T-helper 1 cell (primary cell): ENCODE measurements at regions not wholly inside any gene's neighbourhood (a gene's known extent, or its start where the extent isn't known, plus 50 kb on each side); places are given as distances from the start of the nearest gene placed in this dataset.
"Not testable (repeated sequence)": the region's sequence is repeated elsewhere in the genome, so short reads cannot be mapped to it uniquely, and the experiment has no call there.

ENCODE experiments used
- DNase-seq, 5 donors: peaks; one replicate each; pipeline ENCODE4 v3.0.0-alpha.2; 2012 to 2020

DNA sequence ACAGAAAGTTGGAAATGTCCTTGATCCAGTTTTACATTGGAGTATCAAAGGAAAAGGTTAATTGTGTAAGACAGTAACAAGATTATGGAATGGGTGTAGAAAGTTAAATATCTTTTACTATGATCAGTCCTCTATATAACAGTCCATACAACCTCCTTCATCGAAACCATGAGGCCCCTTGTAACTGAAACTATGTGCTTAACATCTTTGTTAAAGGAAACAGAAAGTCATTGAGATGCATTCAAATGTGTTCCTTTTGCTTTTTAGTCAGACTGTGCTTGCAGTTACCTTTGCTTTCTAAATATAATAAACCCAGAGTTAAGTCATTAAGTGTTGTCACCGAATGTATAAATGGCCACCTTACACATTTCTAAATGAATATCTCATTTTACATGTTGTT, 1298.5 kb downstream of the ROBO2 start:
- no peak for DNase-seq

- DNase-seq: no peak
Measured at GRCh38 chr3:78343221-78343620, 1303.3 kb downstream of the ROBO2 start.

GRCh38 chr3:78344267-78344666, 1304.4 kb downstream of the ROBO2 start:
- not testable (repeated sequence) for DNase-seq

DNA sequence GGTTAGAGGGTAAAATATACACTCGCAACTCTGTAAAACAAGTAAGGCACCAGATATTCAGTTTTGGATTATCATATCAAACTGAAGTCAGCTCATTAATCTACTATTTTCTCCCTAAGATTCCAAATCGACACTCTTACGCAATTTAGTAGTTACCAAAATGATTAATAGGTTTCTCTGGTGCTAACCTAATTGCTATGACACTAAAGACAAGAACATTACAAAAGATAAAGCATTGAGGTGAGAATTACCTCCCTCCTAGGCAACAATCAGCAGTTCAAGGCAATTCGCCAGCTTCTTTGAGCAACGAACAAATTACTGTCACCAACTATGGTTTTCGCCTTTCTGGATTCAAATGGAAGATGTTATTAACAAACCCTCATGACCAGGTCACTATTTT, 1305.0 kb downstream of the ROBO2 start:
- DNase-seq: no peak

- DNase-seq: no peak
Measured at GRCh38 chr3:78347176-78347575, 1307.3 kb downstream of the ROBO2 start.

DNA sequence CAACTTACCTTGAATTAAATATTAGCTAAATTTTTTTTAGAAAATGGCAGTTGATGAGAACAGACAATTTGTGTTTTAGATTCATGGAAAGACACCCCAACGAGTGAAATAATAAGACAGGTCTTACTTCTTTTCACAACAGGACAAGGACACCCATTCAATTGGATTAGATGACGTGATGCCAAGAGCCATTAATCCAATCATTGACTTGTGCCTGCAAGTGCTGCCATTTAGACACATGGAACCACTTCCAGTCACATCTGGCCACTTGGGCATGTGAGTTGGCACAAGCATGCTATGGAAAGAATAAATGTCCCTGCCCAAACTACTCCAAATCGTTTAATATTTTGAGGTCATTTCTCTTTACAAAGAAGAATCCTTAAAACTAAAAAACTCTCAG, 1308.8 kb downstream of the ROBO2 start:
- no peak for DNase-seq

DNA sequence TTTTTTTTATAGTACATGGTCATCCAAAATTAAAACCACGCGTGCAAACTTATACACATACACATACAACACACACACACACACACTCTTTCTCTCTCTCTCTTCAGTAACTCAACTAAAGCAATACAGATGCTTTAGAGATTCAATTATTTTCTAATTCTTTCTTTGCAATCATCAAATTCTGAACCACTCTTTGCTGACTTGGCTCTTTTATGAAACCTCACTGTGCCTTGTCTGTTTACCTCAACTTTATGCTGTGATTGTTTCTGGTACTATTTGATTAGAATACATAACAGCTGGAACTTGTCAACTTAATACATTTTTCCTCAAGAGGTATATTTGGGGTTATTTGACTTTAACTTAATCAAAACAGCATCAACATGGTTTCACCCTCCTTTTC, 1309.7 kb downstream of the ROBO2 start:
- no peak for DNase-seq

- DNase-seq: no peak
Measured at GRCh38 chr3:78351334-78351733, 1311.4 kb downstream of the ROBO2 start.

DNA sequence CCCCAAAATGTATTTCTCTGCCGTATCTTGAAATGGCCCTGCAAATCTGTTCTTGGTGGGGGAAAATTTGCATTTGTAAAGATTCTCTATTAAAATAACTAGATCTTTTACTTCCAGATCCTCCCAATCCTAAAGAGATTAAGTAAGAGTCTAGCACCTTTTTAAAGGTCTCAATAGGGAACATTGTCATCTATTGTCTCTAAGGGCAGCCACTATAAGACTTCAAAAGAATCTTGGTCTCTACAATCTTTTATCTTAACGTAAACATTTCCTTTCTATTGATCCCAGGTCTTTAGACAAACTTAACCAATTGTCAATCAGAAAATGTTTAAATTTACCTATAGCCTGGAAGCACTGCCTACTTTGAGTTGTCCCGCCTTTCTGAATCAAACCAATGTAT, 1313.3 kb downstream of the ROBO2 start:
- no peak for DNase-seq

DNA sequence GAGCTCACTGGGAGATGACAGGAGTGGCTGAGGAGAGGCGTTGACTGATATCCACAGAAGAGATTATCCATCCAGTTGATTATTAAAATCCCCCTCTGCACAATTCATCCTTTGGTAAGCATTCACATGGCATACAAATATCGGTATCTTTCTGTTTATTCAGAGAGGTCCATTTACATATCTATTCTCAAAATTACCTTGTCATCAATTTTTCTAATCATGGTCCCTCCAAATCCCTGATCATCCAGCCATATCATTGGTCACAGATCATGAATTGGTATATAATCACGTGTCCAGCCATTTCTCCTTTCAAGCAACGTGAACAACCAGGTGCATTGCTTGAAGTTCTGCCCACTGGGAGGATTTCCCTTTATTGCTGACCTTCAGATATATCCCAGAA, 1321.0 kb downstream of the ROBO2 start:
- no peak for DNase-seq

DNA sequence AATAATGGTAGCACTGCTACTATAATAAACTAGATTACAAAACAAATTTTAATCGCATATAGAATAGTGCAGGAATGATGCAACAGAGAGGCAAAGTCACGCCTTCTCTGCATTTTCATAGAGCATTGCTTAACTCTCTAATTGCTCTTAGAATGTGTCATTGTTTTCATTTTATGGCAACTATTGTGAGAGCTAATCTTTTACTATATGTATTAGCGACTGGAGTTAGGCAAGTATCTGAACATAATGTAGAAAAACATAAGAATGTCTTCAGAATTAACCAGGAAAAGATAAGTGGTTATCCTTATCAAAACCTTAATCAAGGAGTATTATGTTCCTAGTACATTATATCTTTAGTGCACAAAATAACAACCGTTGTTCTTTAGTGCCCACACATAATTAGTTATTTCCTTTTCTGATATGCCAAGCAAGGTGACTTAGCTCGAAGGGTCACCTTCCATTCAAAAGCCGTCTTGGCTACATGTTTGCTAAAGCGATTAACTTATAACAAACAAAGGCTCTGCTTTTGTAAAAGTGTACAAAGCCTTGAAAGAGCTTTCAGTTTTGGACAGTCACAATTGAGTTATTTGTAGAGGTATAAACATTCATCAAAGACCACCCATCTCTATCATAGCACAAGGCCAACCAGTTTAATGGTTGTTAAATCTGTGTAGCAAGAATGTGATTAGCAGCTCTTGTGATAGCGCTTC, 1328.9 kb downstream of the ROBO2 start:
- DNase-seq: no peak

DNA sequence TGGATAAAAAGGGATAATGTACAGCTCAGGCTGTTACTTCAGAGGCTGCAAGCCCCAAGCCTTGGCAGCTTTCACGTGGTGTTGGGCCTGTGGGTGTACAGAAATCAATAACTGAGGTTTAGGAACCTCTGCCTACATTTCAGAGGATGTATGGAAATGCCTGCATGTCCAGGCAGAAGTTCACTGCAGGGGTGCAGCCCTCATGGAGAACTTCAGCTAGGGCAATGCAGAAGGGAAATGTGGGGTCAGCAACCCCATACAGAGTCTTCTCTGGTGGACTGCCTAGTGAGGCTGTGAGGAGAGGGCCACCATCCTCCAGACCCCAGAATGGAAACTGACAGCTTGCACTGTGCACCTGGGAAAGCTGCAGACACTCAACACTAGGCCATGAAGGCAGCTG, 1350.3 kb downstream of the ROBO2 start:
- DNase-seq: no peak

- DNase-seq: no peak
Measured at GRCh38 chr3:78398401-78398800, 1358.5 kb downstream of the ROBO2 start.

- no peak for DNase-seq
Measured at GRCh38 chr3:78402720-78403119, 1362.8 kb downstream of the ROBO2 start.

- no peak for DNase-seq
Measured at GRCh38 chr3:78405745-78406144, 1362.1 kb downstream of the ROBO1 start.

- DNase-seq: no peak
Measured at GRCh38 chr3:78406396-78406795, 1361.4 kb downstream of the ROBO1 start.

DNA sequence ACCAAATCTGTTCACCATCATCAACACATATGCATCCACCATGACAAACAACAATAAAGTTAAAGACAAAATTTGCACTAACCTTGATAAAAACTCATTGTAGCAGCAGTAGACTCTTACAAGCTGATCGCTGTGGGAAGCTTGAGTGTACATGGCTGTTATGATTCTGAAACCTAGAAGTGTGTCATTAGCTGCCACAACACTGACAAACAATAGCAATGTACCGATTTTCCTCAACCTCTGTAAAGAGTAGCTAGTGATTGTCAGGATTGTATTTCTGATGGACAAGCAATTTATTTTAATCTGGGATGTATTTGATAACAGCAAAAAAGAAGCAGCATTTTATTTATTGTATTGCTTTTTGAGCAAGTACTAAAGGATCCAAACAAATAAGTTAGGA, 1357.7 kb downstream of the ROBO1 start:
- DNase-seq: no peak

DNA sequence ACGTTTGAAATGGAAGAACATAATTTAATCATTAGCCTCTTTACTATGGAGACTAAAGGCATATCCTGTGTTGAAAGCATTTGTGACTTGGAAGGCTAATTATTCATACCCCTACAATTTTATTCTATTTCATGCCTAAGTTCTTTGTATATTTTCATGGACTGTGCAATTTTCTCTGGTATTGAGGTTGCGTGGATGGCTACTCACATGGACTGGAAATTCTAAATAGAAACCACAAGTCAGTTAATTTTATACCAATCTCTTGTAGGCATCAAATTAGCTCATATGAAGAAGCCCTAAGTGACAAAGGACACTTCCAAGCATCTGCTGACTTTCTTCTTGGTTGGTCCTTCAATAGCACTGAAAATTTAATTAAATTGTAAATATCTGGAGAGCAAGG, 1353.5 kb downstream of the ROBO1 start:
- DNase-seq: no peak

DNA sequence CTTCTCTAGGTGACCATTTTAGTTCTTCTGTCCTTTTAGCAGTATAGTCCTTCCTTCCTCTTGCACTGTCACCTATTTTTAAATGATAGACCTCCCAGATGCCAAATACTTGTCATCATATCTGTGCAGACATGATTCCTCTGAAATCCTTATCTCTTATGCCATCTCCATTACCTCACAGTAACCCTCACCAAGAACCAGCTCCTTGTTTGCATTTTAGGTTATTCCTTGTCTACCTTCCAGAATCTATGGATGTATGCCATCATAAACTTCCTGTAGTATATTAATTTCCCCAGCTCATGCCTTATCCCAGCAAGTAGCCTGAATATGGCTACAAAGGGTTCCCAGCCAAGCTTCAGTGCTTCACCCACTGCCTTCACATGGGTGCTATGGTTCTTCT, 1347.2 kb downstream of the ROBO1 start:
- DNase-seq: no peak

DNA sequence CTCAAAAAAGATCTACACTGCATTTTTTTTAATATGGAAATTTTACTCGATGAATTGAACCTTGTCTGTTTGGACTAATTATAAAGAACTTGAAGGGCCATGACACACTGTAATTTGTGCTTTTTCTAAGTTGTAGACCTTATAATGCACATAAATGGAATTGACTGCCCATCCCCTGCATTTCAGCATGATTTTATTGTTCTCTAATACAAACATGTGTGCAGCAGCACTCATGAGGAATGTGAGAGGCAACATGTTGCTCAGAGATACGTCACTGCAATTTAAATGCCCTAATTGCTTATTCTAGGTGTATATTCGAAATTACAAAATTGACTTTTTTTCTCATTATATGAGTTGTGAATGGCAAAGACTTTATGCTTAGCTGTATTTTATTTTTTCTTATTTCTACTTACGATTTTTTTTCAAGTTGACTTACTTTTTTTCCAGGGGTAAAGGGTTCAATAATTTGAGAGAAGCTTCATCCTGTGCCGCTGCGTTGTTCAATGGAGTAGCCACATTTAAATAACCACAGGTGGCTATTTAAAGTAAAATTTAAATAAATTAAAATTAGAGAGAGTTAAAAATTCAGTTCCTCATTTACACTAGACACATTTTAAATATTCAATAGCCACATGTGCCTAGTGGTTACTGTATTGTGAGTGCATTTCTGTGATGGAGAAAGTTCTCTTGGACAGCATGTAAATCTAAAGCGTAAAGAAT, 1346.4 kb downstream of the ROBO1 start:
- DNase-seq: no peak

GRCh38 chr3:78424656-78425055, 1343.1 kb downstream of the ROBO1 start:
- DNase-seq: no peak

DNA sequence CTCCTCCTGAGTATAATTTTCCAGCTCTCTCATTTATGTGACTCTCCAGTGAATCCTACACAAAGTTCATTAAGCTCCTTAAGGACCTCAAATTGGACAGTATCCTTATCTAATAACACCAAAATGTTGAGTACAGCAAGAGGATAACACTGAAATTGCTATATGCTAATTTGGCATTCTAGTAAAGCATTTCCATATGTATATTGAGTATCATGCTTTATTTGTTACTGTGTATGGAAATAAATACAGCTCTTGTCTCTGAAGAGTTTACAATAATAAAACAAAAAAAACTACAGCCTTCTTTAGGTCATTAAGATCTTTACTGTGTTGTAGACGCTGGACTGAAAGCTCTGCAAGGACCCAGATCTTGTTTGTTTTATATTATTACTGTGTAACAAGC, 1341.3 kb downstream of the ROBO1 start:
- DNase-seq: no peak

- no peak for DNase-seq
Measured at GRCh38 chr3:78427303-78427702, 1340.5 kb downstream of the ROBO1 start.

- no peak for DNase-seq
Measured at GRCh38 chr3:78430741-78431140, 1337.1 kb downstream of the ROBO1 start.

DNA sequence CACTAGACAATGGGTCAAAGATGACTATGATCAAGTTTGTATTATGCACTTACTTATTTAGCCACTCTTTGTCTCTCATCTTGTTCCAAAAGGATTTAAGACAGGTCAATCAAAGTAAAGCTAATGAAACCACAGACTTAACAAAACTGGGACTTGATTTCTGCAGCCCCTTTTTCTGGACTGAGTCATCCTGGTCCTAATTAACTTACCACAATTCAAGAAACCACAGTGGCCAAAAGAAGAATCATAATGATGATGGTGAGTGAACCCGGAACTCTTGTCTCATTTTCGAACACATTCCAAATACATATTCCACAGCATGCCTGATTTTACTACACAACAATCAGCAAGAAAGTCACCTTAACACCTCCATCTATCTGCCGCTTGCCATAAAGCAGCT, 1333.0 kb downstream of the ROBO1 start:
- DNase-seq: no peak
